GM18498 (cell line): ENCODE measurements at regions not wholly inside any gene's neighbourhood (a gene's known extent, or its start where the extent isn't known, plus 50 kb on each side); places are given as distances from the start of the nearest gene placed in this dataset.
"Not testable (repeated sequence)": the region's sequence is repeated elsewhere in the genome, so short reads cannot be mapped to it uniquely, and the experiment has no call there.

Source experiments
- ATAC-seq: cut with Tn5 transposase; IDR thresholded peaks from one replicate; pipeline ENCODE4 v1.9.1; 2021; ENCODE audit warnings: mild to moderate bottlenecking, moderate library complexity; ENCODE audit not compliant: unreplicated experiment

GRCh38 chr16:64736857-64737256, 385.0 kb downstream of the CDH11 start:
- no peak for ATAC-seq

- no peak for ATAC-seq
These were observed 390.0 kb downstream of the CDH11 start for GRCh38 chr16:64731891-64732290.

GRCh38 chr16:64730261-64730660, 391.6 kb downstream of the CDH11 start:
- ATAC-seq: no peak

GRCh38 chr16:64724339-64724738, 397.5 kb downstream of the CDH11 start:
- no peak for ATAC-seq

GRCh38 chr16:64718486-64718885, 403.4 kb downstream of the CDH11 start:
- no peak for ATAC-seq

DNA sequence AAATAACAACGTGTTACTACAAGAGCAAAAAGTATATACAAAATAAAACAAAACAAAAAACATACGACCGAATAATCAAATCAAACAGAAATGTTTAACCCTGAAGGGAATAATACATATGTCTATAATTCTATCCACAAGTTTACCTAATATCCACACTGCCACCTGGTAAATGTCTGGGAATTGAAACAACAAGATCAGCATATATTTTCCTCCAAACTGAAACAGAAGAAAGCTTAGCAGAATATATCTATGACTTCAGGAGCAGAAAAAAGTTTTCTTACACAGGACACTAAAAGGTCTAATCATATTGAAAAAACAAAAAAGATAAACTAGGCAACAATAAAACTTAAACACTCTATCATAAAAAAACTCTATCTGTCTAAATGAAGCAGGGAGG, 404.0 kb downstream of the CDH11 start:
- no peak for ATAC-seq

DNA sequence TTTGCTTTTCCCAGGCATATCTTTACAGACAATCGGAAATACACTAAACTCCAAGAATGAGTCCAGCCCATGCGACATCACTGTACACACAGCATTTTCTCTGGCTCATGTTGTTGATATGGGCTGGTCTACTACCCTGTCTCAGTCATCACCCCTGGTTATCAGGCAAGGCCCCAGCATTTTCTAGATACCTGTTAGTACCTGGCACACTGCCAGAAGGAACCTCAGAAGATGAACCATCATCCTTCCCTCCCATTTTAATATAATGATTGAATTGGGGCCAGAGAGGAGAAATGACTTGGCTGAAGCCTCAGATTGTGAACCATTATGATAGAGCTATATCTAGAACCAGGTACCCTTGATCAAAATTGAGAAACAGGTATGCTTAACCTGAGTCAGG, 406.2 kb downstream of the CDH11 start:
- ATAC-seq: no peak

- ATAC-seq: no peak
These were observed 409.8 kb downstream of the CDH11 start for GRCh38 chr16:64712026-64712425.

GRCh38 chr16:64711596-64711995, 410.3 kb downstream of the CDH11 start:
- ATAC-seq: no peak

- ATAC-seq: no peak
These were observed 410.8 kb downstream of the CDH11 start for GRCh38 chr16:64711026-64711425.

DNA sequence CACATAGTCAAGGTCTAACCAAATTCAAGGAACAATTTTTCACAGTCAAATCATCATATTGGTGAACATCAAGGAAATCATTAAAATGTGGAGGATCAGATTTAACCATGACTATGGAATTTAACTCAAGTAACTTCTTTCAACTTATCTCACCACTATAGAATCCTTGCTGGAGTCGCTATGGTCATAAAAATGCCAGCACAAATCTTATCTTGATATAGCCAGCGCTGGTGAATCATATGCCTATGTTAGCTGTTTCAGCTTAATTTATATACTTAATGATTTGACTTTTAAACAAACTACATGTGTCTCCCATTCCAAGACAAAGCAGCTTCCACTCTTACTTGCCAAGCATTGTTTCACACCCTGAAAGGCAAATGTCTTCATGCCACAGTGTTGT, 416.4 kb downstream of the CDH11 start:
- no peak for ATAC-seq

DNA sequence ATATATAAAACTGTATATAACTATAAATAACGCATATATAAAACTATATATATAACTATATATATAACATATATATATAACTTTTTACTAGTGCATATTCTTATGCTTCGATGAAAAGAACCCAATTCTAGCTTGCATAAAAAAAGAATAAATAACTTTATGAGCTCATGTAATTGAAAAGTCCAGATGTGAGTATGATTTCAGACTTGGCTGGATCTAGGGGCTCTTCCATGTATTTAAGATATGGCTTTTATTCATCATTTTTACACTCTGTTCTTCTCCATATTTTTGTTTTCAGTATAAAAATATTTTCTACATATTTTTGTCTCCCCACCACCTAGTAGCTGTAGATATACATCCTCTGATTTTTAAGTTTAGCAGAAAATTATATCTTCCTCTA, 417.5 kb downstream of the CDH11 start:
- ATAC-seq: no peak

GRCh38 chr16:64702415-64702814, 419.4 kb downstream of the CDH11 start:
- no peak for ATAC-seq

DNA sequence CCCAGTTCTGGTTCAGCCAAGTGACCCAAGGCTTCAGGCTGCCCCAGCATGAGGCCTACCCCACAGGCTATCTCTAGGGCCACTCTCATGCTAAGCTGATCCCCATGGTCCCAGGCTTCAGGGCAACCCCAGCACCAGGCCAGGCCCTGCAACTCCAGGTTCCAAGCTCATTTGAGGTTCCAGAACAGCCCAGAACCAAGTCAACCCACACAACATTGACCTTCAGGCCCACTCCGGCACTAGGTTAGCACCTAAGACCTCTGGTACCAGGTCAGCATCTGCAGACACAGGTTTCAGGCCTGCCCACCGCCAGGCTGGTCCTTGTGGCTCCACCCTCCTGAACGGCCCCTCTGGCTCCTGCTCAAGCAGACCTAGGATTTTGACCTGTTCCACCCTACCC, 421.2 kb downstream of the CDH11 start:
- ATAC-seq: no peak

DNA sequence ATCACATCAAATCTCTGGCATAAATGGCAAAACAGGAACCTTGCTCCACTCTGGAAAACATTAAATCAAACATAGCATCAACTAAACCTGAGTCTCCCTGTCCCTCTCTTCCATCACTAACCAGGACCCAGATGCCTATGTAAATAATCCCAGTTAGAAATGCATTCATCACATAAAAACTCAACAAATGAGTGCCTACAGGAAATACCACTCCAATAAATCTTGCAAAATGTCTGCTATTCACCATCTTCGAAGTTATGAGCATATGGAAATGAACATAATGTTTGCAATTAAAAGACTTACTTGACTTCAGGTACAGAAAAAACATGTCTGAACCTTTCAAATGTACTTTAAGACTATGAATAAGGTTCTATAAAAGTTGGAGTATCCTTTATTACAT, 425.0 kb downstream of the CDH11 start:
- no peak for ATAC-seq

DNA sequence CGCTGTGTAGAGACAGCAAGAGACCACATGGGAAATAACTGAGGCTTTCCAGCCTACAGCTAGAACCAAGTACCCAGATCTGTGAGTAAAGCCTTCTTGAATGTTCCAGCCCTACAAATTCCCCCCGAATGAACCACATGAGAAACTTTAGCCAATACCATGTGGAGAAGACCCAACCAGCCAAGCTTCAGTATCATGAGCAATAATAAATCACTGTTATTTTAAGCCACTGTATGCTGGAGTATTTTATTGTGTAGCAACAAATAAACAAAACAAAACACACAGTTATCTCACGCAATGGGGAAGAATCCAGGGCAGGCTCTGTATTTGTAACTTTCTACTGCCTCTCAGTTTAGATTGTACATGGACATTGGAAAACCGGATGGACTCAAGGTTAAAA, 426.2 kb downstream of the CDH11 start:
- no peak for ATAC-seq

GRCh38 chr16:64693946-64694345, 427.9 kb downstream of the CDH11 start:
- no peak for ATAC-seq

GRCh38 chr16:64687786-64688185, 434.1 kb downstream of the CDH11 start:
- ATAC-seq: no peak

- no peak for ATAC-seq
These were observed 434.7 kb downstream of the CDH11 start for GRCh38 chr16:64687123-64687522.

- no peak for ATAC-seq
These were observed 441.7 kb downstream of the CDH11 start for GRCh38 chr16:64679976-64680690.

DNA sequence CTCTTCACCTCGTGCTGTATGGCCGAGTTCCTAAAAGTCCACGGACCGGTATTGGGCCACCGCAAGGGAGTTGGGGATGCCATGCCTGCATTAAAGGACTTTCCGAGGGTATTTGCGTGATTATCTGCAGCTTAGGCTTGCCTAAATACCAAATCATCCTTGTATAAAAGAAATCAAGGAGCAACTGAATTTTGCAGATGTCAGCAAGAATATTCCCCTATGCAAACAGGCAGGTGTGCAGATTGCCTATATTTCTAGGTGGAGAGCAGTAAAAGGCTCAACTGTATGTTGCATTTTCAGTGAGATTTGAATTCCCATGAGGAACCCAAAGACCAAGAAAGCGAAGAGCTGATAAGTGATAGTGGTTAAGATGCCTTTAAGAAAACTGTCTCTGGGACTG, 452.3 kb downstream of the CDH11 start:
- ATAC-seq: no peak

GRCh38 chr16:64667334-64667877, 454.5 kb downstream of the CDH11 start:
- ATAC-seq: no peak

DNA sequence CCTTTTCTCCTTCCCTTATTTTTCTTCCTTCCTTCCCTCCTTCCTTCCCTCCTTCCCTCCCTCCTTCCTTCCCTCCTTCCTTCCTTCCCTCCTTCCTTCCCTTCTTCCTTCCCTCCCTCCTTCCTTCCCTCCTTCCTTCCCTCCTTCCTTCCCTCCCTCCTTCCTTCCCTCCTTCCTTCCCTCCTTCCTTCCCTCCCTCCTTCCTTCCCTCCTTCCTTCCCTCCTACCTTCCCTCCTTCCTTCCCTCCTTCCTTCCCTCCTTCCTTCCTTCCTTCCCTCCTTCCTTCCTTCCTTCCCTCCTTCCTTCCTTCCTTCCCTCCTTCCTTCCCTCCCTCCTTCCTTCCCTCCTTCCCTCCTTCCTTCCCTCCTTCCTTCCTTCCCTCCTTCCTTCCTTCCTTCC, 459.6 kb downstream of the CDH11 start:
- ATAC-seq: not testable (repeated sequence)
